ENCODE measurements at regions not wholly inside any gene's neighbourhood (a gene's known extent, or its start where the extent isn't known, plus 50 kb on each side); places are given as distances from the start of the nearest gene placed in this dataset.

DNA sequence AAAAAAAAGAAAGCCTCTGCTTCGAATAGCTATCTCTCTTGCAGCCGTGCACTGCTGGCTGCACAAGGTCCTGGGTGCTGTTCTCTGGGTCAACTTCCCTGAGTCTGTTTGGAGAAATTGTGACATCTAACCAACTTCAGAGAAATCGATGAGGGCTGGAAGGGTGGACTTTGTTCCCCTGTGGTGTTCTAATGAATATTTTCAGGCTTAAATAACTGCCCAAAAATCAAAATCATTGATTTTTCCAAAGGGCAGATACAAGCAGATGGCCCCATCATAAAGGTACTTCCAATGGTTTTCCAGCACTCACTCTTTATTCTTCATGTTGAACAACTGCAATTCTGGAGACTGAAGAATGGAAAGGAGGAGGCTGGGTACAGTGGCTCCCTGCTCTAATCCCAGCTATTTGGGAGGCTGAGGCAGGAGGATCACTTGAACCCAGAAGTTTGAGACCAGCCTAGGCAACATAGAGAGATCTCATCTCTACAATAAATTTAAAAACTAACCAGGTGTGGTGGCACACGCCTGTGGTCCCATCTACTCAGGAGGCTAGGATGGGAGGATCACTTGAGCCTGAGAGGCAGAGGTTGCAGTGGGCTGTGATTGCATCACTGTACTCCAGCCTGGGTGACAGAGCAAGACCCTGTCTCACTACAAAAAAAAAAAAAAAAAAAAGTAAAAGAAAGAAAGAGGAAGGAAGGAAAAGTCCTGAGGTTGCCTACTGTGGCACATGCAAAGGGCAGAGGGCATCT lies 59.1 kb downstream of the FOXA2 start:
- no peak for TF ChIP-seq CTCF (IDR thresholded peaks at IDR 0.05)
- no peak for TF ChIP-seq POLR2A (IDR thresholded peaks at IDR 0.05)
